ENCODE measurements at regions not wholly inside any gene's neighbourhood (a gene's known extent, or its start where the extent isn't known, plus 50 kb on each side); places are given as distances from the start of the nearest gene placed in this dataset.

- TF ChIP-seq CTCF (IDR thresholded peaks at IDR 0.05) (no peak), ZFX (IDR thresholded peaks at IDR 0.05; ENCODE audit: borderline replicate concordance) (no peak)
These were observed 109.9 kb upstream of the EPB41L4A start for GRCh38 chr5:112528928-112529327.
